ENCODE measurements at regions not wholly inside any gene's neighbourhood (a gene's known extent, or its start where the extent isn't known, plus 50 kb on each side); places are given as distances from the start of the nearest gene placed in this dataset.

GRCh38 chr7:19530852-19531251 is 178.0 kb downstream of the POLR1F start:
- TF ChIP-seq CTCF (IDR thresholded peaks at IDR 0.05): no peak
- no peak for TF ChIP-seq EZH2 (IDR thresholded peaks at IDR 0.05; ENCODE audit: borderline replicate concordance, insufficient read depth, low read depth, low read length, poor library complexity, severe bottlenecking)

Measured in B cell (primary cell).